ENCODE measurements at regions not wholly inside any gene's neighbourhood (a gene's known extent, or its start where the extent isn't known, plus 50 kb on each side); places are given as distances from the start of the nearest gene placed in this dataset.

DNA sequence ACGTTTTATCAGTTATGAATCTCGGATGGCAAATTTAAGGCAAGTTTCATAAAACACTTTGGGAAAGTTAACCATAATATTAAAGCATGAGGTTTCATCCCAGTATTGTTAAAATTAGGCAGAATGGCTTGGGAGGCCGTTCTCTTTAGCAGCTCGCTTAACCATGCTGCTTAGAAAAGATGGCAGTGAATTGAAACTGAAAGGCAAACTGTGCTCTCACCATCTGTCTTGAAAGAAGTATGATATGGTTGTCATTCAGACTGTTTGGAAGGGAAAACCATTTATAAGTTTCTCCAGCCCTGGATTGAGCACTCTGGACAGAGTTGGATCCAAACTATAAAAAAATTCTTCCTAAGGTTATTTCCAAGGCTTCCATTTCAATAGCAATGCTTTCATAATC lies 332.3 kb upstream of the SUCLG2 start:
- Histone ChIP-seq H3K27ac (no peak overlapping the region), H3K9me3 (ENCODE audit: severe bottlenecking) (no peaks in the 10 kb centered on the region), H3K4me3 (ENCODE audit: low read depth, low read length) (no peak overlapping the region), H3K36me3 (no peaks in the 10 kb centered on the region), H3K27me3 (ENCODE audit: insufficient read depth, low read depth, severe bottlenecking) (no peaks in the 10 kb centered on the region)
- no peak for DNase-seq
- TF ChIP-seq, protein P1, sequence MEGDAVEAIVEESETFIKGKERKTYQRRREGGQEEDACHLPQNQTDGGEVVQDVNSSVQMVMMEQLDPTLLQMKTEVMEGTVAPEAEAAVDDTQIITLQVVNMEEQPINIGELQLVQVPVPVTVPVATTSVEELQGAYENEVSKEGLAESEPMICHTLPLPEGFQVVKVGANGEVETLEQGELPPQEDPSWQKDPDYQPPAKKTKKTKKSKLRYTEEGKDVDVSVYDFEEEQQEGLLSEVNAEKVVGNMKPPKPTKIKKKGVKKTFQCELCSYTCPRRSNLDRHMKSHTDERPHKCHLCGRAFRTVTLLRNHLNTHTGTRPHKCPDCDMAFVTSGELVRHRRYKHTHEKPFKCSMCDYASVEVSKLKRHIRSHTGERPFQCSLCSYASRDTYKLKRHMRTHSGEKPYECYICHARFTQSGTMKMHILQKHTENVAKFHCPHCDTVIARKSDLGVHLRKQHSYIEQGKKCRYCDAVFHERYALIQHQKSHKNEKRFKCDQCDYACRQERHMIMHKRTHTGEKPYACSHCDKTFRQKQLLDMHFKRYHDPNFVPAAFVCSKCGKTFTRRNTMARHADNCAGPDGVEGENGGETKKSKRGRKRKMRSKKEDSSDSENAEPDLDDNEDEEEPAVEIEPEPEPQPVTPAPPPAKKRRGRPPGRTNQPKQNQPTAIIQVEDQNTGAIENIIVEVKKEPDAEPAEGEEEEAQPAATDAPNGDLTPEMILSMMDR (IDR thresholded peaks at IDR 0.05; ENCODE audit: low read depth, low read length), result no peak

GRCh38 chr3:67983166-67983565 lies 328.8 kb upstream of the SUCLG2 start:
- no peaks in the 10 kb centered on the region for H3K9me3 ChIP-seq (ENCODE audit: severe bottlenecking)
- H3K27me3 ChIP-seq (ENCODE audit: insufficient read depth, low read depth, severe bottlenecking), result no peaks in the 10 kb centered on the region
- no peak for DNase-seq
- no peak overlapping the region for H3K4me3 ChIP-seq (ENCODE audit: low read depth, low read length)
- TF ChIP-seq, protein P1 (IDR thresholded peaks at IDR 0.05; ENCODE audit: low read depth, low read length), result no peak
- no peaks in the 10 kb centered on the region for H3K36me3 ChIP-seq
- no peak overlapping the region for H3K27ac ChIP-seq

DNA sequence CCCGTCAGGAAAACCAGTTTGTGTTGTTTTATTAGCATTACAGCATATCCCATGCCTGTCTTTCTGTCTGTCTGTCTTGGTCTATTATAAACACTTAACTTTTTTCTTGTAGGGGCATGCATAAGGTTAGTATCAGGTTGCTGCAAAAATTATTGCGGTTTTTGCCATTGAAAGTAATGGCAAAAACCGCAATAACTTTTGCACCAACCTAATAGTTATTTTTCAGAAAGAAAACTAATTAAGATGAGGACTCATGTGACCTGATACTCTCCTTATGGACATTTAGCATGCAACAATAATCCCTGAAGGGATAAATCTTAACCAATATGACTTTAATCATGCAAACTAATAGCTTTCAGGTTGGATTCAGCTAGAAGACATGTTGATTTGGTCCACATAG lies 326.7 kb upstream of the SUCLG2 start:
- H3K4me3 ChIP-seq (ENCODE audit: low read depth, low read length), result no peak overlapping the region
- DNase-seq, result no peak
- no peak overlapping the region for H3K27ac ChIP-seq
- no peaks in the 10 kb centered on the region for H3K27me3 ChIP-seq (ENCODE audit: insufficient read depth, low read depth, severe bottlenecking)
- TF ChIP-seq, protein P1 (IDR thresholded peaks at IDR 0.05; ENCODE audit: low read depth, low read length), result no peak
- H3K36me3 ChIP-seq, result no peaks in the 10 kb centered on the region
- no peaks in the 10 kb centered on the region for H3K9me3 ChIP-seq (ENCODE audit: severe bottlenecking)

DNA sequence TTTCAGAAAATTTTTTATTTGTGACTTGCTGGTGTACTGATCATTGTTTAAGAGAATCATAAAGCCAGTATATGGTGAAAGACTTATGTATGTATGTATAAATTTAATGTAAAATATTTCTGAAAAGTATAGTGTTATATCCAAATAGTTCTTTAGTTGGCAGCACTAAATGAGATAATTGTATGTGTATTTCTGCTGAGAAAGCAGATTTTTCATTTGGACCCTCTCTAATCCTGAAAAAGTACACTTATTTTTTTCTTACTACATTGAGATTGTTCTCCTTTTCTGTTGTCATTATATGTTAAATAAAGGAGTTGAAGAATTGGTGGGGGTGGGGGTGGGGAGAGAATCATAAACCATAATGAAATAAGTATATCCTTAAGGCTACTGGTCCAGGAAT lies 324.9 kb upstream of the SUCLG2 start:
- no peak overlapping the region for H3K27ac ChIP-seq
- no peak overlapping the region for H3K4me3 ChIP-seq (ENCODE audit: low read depth, low read length)
- DNase-seq, result no peak
- TF ChIP-seq, protein P1 (IDR thresholded peaks at IDR 0.05; ENCODE audit: low read depth, low read length), result no peak
- H3K27me3 ChIP-seq (ENCODE audit: insufficient read depth, low read depth, severe bottlenecking), result no peaks in the 10 kb centered on the region
- no peaks in the 10 kb centered on the region for H3K36me3 ChIP-seq
- no peaks in the 10 kb centered on the region for H3K9me3 ChIP-seq (ENCODE audit: severe bottlenecking)

DNA sequence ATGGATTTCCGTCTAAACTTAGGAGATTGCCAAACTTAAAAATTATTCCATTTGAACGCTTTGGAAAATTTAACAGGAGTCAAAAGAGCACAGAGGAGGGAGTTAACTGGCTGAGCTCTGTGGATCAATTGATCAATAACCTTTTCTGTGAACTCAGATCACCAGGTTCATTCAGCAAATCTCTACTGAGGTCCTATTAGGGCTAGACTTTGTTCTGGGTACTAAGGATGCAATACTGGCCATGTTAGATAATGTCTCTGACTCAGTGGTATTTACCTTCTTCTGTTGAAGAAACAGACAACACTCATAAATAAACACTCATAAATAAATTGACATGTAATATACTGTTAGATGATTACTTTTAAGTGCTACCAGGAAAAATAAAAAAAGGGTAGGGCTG lies 323.4 kb upstream of the SUCLG2 start:
- no peak for DNase-seq
- Histone ChIP-seq H3K9me3 (ENCODE audit: severe bottlenecking) (no peaks in the 10 kb centered on the region), H3K4me3 (ENCODE audit: low read depth, low read length) (no peak overlapping the region), H3K27ac (no peak overlapping the region), H3K27me3 (ENCODE audit: insufficient read depth, low read depth, severe bottlenecking) (no peaks in the 10 kb centered on the region), H3K36me3 (no peaks in the 10 kb centered on the region)
- TF ChIP-seq, protein P1 (IDR thresholded peaks at IDR 0.05; ENCODE audit: low read depth, low read length), result no peak

GRCh38 chr3:67976663-67977062 lies 322.3 kb upstream of the SUCLG2 start:
- TF ChIP-seq, protein P1 (IDR thresholded peaks at IDR 0.05; ENCODE audit: low read depth, low read length), result no peak
- Histone ChIP-seq H3K4me3 (ENCODE audit: low read depth, low read length) (no peak overlapping the region), H3K27ac (no peak overlapping the region), H3K27me3 (ENCODE audit: insufficient read depth, low read depth, severe bottlenecking) (no peaks in the 10 kb centered on the region), H3K9me3 (ENCODE audit: severe bottlenecking) (no peaks in the 10 kb centered on the region), H3K36me3 (no peaks in the 10 kb centered on the region)
- no peak for DNase-seq
